ENCODE measurements at regions not wholly inside any gene's neighbourhood (a gene's known extent, or its start where the extent isn't known, plus 50 kb on each side); places are given as distances from the start of the nearest gene placed in this dataset.

DNA sequence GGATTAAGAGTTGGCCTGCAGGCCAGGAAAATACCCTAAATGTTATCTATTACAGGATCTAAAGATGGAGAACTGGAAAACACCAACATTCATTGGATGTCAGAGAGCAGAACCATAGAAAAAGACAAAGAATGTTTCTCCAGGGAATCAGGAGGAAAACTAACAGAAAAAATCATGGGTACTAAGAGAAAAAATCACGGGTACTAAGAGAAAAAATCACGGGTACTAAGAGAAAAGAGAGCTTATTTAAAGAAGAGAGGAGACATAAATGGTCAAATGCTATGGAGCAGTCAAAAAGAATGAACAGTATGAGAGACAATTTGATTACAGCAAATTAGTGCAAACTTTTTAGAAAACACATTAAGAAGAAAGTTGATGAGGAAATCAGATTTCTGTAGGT is 73.8 kb upstream of the SERBP1 start:
- TF ChIP-seq, protein P1, sequence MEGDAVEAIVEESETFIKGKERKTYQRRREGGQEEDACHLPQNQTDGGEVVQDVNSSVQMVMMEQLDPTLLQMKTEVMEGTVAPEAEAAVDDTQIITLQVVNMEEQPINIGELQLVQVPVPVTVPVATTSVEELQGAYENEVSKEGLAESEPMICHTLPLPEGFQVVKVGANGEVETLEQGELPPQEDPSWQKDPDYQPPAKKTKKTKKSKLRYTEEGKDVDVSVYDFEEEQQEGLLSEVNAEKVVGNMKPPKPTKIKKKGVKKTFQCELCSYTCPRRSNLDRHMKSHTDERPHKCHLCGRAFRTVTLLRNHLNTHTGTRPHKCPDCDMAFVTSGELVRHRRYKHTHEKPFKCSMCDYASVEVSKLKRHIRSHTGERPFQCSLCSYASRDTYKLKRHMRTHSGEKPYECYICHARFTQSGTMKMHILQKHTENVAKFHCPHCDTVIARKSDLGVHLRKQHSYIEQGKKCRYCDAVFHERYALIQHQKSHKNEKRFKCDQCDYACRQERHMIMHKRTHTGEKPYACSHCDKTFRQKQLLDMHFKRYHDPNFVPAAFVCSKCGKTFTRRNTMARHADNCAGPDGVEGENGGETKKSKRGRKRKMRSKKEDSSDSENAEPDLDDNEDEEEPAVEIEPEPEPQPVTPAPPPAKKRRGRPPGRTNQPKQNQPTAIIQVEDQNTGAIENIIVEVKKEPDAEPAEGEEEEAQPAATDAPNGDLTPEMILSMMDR (IDR thresholded peaks at IDR 0.05) = no peak
- TF ChIP-seq POLR2A (IDR thresholded peaks at IDR 0.05) = no peak
